ENCODE measurements at regions not wholly inside any gene's neighbourhood (a gene's known extent, or its start where the extent isn't known, plus 50 kb on each side); places are given as distances from the start of the nearest gene placed in this dataset.

- TF ChIP-seq CTCF (IDR thresholded peaks at IDR 0.05) (no peak), POLR2A (IDR thresholded peaks at IDR 0.05) (no peak), EP300 (IDR thresholded peaks at IDR 0.05) (no peak)
Measured at GRCh38 chr2:51953931-51954330, 922.0 kb upstream of the NRXN1 start.
